Cardiac muscle cell (in vitro differentiated cells and primary cell): ENCODE measurements at regions not wholly inside any gene's neighbourhood (a gene's known extent, or its start where the extent isn't known, plus 50 kb on each side); places are given as distances from the start of the nearest gene placed in this dataset.
A peak's percentile ranks its signal among the peaks of the same experiment; 100 is the strongest.

Experiments used
- DNase-seq, 2 donors: peaks; one replicate each; pipeline versions ENCODE4 v3.0.0 to v3.0.0-alpha.2; 2010 to 2017; ENCODE audit warnings: low read depth in 1 of 2, low spot score in 1 of 2
- H3K27ac ChIP-seq: fragments of 200-600 bp; sonication (generic); 2 replicates; pipeline ENCODE4 v1.5.1; 2016
- H3K27me3 ChIP-seq: fragments of 200-600 bp; sonication (generic); 2 replicates; pipeline ENCODE4 v1.6.0; 2016; ENCODE audit warnings: control low read depth
- H3K36me3 ChIP-seq: fragments of 200-600 bp; sonication (generic); 2 replicates; pipeline ENCODE4 v1.5.1; 2016; ENCODE audit warnings: control low read depth
- H3K4me1 ChIP-seq: fragments of 200-600 bp; sonication (generic); 2 replicates; pipeline ENCODE4 v1.8.1; 2017; ENCODE audit warnings: low read depth, mild to moderate bottlenecking, mixed run types
- H3K4me3 ChIP-seq: fragments of 200-600 bp; sonication (generic); 2 replicates; pipeline ENCODE4 v1.5.1; 2016; ENCODE audit warnings: mild to moderate bottlenecking
- H3K9me3 ChIP-seq: fragments of 200-600 bp; sonication (generic); 2 replicates; pipeline ENCODE4 v1.5.1; 2017; ENCODE audit warnings: low read depth, mild to moderate bottlenecking, control low read depth
- TF ChIP-seq, protein P1 (sequence below): IDR thresholded peaks from 2 replicates; pipeline ENCODE4 v1.5.1; 2012; ENCODE audit warnings: low read depth, mild to moderate bottlenecking, low read length

DNA sequence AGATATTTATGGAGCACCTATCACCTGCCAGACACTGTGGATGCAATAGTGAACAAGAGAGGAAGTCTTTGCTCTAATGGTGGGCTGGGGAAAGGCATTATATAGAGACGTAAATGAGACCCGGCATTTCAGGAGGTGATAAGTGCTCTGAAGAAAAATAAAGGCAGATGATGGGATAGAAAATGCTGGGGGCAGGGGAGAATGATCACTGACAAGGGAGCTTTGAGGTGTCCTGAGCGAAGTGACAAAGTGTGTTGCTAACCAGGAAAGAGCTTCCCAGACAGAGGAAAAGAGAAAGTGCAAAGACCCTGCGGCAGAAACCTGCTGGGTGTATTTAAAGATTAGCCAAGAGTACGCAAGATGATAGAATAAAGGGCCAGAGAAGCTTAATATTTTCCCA lies 1096.1 kb downstream of the BCL11B start:
- Histone ChIP-seq H3K36me3 (no peaks in the 10 kb centered on the region), H3K27ac (no peak overlapping the region), H3K4me3 (no peak overlapping the region), H3K27me3 (no peaks in the 10 kb centered on the region), H3K4me1 (no peaks in the 10 kb centered on the region), H3K9me3 (no peaks in the 10 kb centered on the region)
- TF ChIP-seq, protein P1, sequence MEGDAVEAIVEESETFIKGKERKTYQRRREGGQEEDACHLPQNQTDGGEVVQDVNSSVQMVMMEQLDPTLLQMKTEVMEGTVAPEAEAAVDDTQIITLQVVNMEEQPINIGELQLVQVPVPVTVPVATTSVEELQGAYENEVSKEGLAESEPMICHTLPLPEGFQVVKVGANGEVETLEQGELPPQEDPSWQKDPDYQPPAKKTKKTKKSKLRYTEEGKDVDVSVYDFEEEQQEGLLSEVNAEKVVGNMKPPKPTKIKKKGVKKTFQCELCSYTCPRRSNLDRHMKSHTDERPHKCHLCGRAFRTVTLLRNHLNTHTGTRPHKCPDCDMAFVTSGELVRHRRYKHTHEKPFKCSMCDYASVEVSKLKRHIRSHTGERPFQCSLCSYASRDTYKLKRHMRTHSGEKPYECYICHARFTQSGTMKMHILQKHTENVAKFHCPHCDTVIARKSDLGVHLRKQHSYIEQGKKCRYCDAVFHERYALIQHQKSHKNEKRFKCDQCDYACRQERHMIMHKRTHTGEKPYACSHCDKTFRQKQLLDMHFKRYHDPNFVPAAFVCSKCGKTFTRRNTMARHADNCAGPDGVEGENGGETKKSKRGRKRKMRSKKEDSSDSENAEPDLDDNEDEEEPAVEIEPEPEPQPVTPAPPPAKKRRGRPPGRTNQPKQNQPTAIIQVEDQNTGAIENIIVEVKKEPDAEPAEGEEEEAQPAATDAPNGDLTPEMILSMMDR, result no peak
- DNase-seq, result no peak

DNA sequence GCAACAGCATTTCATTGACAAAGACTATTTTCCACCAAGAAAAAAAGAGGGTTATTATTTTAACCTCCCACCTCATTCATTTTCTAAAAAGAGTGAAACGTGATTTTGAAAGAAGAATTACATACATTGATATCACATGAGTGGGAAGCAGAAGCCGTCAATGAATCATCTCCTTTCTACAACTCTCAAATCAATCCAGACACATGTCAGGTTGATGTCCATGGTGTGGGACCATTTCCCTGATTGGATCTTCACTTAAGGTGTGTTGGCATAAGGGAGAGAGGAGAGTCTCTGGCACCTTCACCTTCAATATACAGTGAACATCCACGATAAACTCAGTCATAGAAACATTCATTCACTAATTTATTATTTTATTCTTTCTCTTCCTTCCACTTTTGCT lies 1095.1 kb downstream of the BCL11B start:
- TF ChIP-seq, protein P1, result no peak
- no peaks in the 10 kb centered on the region for H3K27me3 ChIP-seq
- H3K9me3 ChIP-seq, result no peaks in the 10 kb centered on the region
- H3K4me1 ChIP-seq, result no peaks in the 10 kb centered on the region
- H3K27ac ChIP-seq, result no peak overlapping the region
- no peak overlapping the region for H3K4me3 ChIP-seq
- DNase-seq, result no peak
- H3K36me3 ChIP-seq, result no peaks in the 10 kb centered on the region

DNA sequence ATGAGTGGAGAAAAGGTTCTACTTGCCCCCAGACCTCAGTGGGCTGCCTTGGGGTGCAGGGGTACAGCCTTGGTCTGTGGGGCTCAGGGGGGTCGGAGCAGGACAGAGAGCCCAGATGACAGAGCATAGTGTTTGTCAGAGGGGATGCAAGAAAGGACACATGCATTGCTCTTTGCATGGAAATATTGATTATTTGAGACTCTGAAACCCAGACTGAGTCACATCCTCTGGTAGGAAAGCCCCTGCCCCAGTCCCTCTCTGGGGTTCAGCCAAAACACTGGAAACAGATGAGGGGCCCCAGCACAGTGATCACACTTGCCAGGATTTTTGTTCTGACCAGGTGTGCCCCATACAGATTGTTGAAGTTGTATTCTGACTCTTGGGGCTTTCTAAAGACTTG lies 1094.4 kb downstream of the BCL11B start:
- no peaks in the 10 kb centered on the region for H3K27me3 ChIP-seq
- H3K27ac ChIP-seq, result no peak overlapping the region
- no peaks in the 10 kb centered on the region for H3K36me3 ChIP-seq
- TF ChIP-seq, protein P1, result no peak
- no peaks in the 10 kb centered on the region for H3K4me1 ChIP-seq
- H3K4me3 ChIP-seq, result no peak overlapping the region
- H3K9me3 ChIP-seq, result no peaks in the 10 kb centered on the region
- no peak for DNase-seq

DNA sequence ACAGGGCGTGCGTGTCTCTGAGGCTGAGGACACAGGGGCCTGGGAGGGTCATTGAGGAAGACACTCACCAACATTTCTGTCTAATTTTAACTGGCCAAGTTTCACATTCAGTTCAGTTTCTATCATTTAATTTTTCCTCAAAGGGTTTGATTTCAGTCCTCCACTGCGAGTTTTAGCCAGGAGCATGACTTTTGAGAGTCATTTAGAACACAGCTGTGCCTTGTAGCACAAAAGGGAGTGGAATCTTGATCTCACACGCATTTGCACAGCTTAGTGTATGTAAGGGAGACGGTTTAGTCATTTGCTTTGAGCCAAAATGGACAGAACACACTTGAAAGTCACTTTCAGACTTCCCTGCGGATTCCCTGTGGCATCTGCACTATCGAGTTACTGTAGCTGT lies 1090.8 kb downstream of the BCL11B start:
- DNase-seq, result no peak
- no peaks in the 10 kb centered on the region for H3K4me1 ChIP-seq
- no peak overlapping the region for H3K4me3 ChIP-seq
- no peaks in the 10 kb centered on the region for H3K9me3 ChIP-seq
- H3K27ac ChIP-seq, result no peak overlapping the region
- H3K27me3 ChIP-seq, result no peaks in the 10 kb centered on the region
- TF ChIP-seq, protein P1, result no peak
- no peaks in the 10 kb centered on the region for H3K36me3 ChIP-seq

DNA sequence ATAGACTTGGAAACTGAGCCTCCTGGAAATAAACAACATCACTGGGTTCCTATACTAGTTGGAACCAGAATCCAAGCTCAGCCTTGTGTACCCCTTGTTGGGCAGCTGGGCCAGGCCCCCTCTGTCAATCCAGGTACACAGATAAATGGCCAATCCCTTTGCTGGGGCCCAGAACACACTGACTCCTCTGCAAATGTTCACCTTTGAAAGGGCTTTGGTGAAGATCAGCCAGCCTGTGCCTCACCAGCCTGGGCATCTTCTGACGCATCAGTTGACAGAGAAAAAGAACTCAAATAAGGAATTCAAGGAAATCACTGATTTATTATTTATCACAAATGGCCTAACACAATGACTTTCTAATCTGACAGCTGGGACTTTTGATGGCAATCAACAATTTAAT lies 1090.2 kb downstream of the BCL11B start:
- no peak overlapping the region for H3K4me3 ChIP-seq
- H3K9me3 ChIP-seq, result no peaks in the 10 kb centered on the region
- no peak overlapping the region for H3K27ac ChIP-seq
- DNase-seq, result no peak
- no peaks in the 10 kb centered on the region for H3K4me1 ChIP-seq
- H3K27me3 ChIP-seq, result no peaks in the 10 kb centered on the region
- TF ChIP-seq, protein P1, result no peak
- H3K36me3 ChIP-seq, result no peaks in the 10 kb centered on the region

DNA sequence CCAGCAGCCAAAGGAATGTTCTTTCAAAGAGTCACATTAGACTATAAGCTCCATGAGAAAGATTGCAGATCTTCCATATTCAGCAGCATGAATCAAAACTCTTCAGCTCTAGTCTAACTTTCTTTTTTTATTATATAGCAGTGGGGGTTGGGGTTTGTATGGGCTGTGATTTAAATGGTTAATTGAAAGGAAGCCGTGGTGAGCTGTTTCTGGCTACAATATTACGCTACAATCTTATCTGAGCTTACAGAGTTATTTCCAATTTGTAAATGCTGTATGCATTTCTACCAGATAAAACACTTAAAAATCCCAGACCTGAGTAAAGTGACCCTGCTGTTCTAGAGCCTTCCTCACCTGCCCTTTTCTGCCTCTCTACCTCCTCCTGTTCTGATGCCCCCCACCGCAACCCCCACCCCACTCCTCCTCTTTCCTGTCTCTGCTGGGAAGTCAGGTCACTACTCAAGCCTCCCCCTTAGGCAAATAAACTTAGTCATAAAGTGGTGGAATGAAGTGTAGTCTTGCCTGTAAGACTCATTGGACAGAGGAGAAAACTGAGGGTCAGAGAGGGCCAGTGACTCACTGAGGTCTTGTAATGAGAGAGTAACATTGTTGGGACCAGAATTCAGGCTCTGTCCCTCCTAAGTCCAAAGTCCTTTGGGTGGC lies 1089.5 kb downstream of the BCL11B start:
- TF ChIP-seq, protein P1, result no peak
- Histone ChIP-seq H3K9me3 (no peaks in the 10 kb centered on the region), H3K27ac (no peak overlapping the region), H3K36me3 (no peaks in the 10 kb centered on the region), H3K27me3 (no peaks in the 10 kb centered on the region), H3K4me1 (no peaks in the 10 kb centered on the region), H3K4me3 (no peak overlapping the region)
- peak in 1 of 2 donors; percentile 0 for DNase-seq
